HEK293 (cell line): ENCODE measurements at regions not wholly inside any gene's neighbourhood (a gene's known extent, or its start where the extent isn't known, plus 50 kb on each side); places are given as distances from the start of the nearest gene placed in this dataset.

Experiments
- CTCF ChIP-seq: fragments of 450-650 bp; formaldehyde crosslinking; IDR thresholded peaks from 2 replicates; pipeline ENCODE4 v1.5.1; 2016; ENCODE audit warnings: missing biosample characterization, missing genetic modification characterization
- KLF7 ChIP-seq: fragments of 450-650 bp; formaldehyde crosslinking; IDR thresholded peaks from 2 replicates; pipeline ENCODE4 v1.5.1; 2016; ENCODE audit warnings: missing biosample characterization, missing genetic modification characterization, borderline replicate concordance
- OVOL3 ChIP-seq: fragments of 450-650 bp; formaldehyde crosslinking; IDR thresholded peaks from 2 replicates; pipeline ENCODE4 v1.5.1; 2016; ENCODE audit warnings: missing biosample characterization, missing genetic modification characterization
- ZBTB8A ChIP-seq: fragments of 450-650 bp; formaldehyde crosslinking; IDR thresholded peaks from 2 replicates; pipeline ENCODE4 v1.5.1; 2016; ENCODE audit warnings: missing biosample characterization, missing genetic modification characterization
- ZNF19 ChIP-seq: fragments of 450-650 bp; formaldehyde crosslinking; IDR thresholded peaks from 2 replicates; pipeline ENCODE4; 2016; ENCODE audit warnings: missing biosample characterization, missing genetic modification characterization, low read depth
- ZNF518A ChIP-seq: fragments of 450-650 bp; formaldehyde crosslinking; conservative IDR thresholded peaks from 2 replicates; pipeline ENCODE4 v1.5.1; 2016; ENCODE audit warnings: low read depth, missing biosample characterization, missing genetic modification characterization
- ZNF704 ChIP-seq: fragments of 450-650 bp; formaldehyde crosslinking; IDR thresholded peaks from 2 replicates; pipeline ENCODE4 v1.5.1; 2016; ENCODE audit warnings: missing biosample characterization, missing genetic modification characterization
- ZXDB ChIP-seq: fragments of 450-650 bp; formaldehyde crosslinking; IDR thresholded peaks from 2 replicates; pipeline ENCODE4 v1.5.1; 2016; ENCODE audit warnings: missing biosample characterization, missing genetic modification characterization

- TF ChIP-seq CTCF (tag by site-specific recombination) (no peak), OVOL3 (tag by site-specific recombination) (no peak), ZNF704 (tag by site-specific recombination) (no peak), ZXDB (tag by site-specific recombination) (no peak), ZNF19 (no peak), ZNF518A (tag by site-specific recombination) (no peak), ZBTB8A (tag by site-specific recombination) (no peak), KLF7 (tag by site-specific recombination) (no peak)
Measured at GRCh38 chr6:73901986-73902385, 206.0 kb downstream of the CD109 start.
